ENCODE measurements at regions not wholly inside any gene's neighbourhood (a gene's known extent, or its start where the extent isn't known, plus 50 kb on each side); places are given as distances from the start of the nearest gene placed in this dataset.

- Histone ChIP-seq H3K36me3 (ENCODE audit: control insufficient read depth, insufficient read depth, low read length, severe bottlenecking) (no peaks in the 10 kb centered on the region), H3K9me3 (ENCODE audit: control insufficient read depth, low read length) (no peaks in the 10 kb centered on the region), H3K27me3 (replicated peaks; ENCODE audit: control insufficient read depth, insufficient read depth, low read length) (peaks cover 3% of the 10 kb centered on the region), H3K4me1 (ENCODE audit: control insufficient read depth, insufficient read depth, low read length) (no peaks in the 10 kb centered on the region), H3K4me3 (ENCODE audit: low read length) (no peak overlapping the region), H3K9ac (ENCODE audit: low read length) (no peak overlapping the region)
- no peak for DNase-seq (ENCODE audit: low read depth)
Observed at GRCh38 chrX:124239324-124239723, 93.1 kb upstream of the TEX13D start.

GRCh38 chrX:124239911-124240310 is 92.5 kb upstream of the TEX13D start:
- H3K36me3 ChIP-seq (ENCODE audit: control insufficient read depth, insufficient read depth, low read length, severe bottlenecking): no peaks in the 10 kb centered on the region
- no peak overlapping the region for H3K4me3 ChIP-seq (ENCODE audit: low read length)
- H3K9me3 ChIP-seq (ENCODE audit: control insufficient read depth, low read length): no peaks in the 10 kb centered on the region
- peaks cover 3% of the 10 kb centered on the region for H3K27me3 ChIP-seq (replicated peaks; ENCODE audit: control insufficient read depth, insufficient read depth, low read length)
- no peak overlapping the region for H3K9ac ChIP-seq (ENCODE audit: low read length)
- no peaks in the 10 kb centered on the region for H3K4me1 ChIP-seq (ENCODE audit: control insufficient read depth, insufficient read depth, low read length)
- DNase-seq (ENCODE audit: low read depth): no peak

- peaks cover 3% of the 10 kb centered on the region for H3K27me3 ChIP-seq (replicated peaks; ENCODE audit: control insufficient read depth, insufficient read depth, low read length)
- H3K4me1 ChIP-seq (ENCODE audit: control insufficient read depth, insufficient read depth, low read length): no peaks in the 10 kb centered on the region
- no peaks in the 10 kb centered on the region for H3K9me3 ChIP-seq (ENCODE audit: control insufficient read depth, low read length)
- no peak for DNase-seq (ENCODE audit: low read depth)
- H3K4me3 ChIP-seq (ENCODE audit: low read length): no peak overlapping the region
- no peak overlapping the region for H3K9ac ChIP-seq (ENCODE audit: low read length)
- no peaks in the 10 kb centered on the region for H3K36me3 ChIP-seq (ENCODE audit: control insufficient read depth, insufficient read depth, low read length, severe bottlenecking)
Observed at GRCh38 chrX:124240422-124240821, 92.0 kb upstream of the TEX13D start.

GRCh38 chrX:124242131-124242530 is 90.3 kb upstream of the TEX13D start:
- H3K9ac ChIP-seq (ENCODE audit: low read length): no peak overlapping the region
- DNase-seq (ENCODE audit: low read depth): no peak
- H3K27me3 ChIP-seq (replicated peaks; ENCODE audit: control insufficient read depth, insufficient read depth, low read length): peaks cover 3% of the 10 kb centered on the region
- no peaks in the 10 kb centered on the region for H3K9me3 ChIP-seq (ENCODE audit: control insufficient read depth, low read length)
- no peak overlapping the region for H3K4me3 ChIP-seq (ENCODE audit: low read length)
- no peaks in the 10 kb centered on the region for H3K36me3 ChIP-seq (ENCODE audit: control insufficient read depth, insufficient read depth, low read length, severe bottlenecking)
- no peaks in the 10 kb centered on the region for H3K4me1 ChIP-seq (ENCODE audit: control insufficient read depth, insufficient read depth, low read length)

GRCh38 chrX:124249345-124249744 is 83.1 kb upstream of the TEX13D start:
- no peak overlapping the region for H3K9ac ChIP-seq (ENCODE audit: low read length)
- H3K27me3 ChIP-seq (replicated peaks; ENCODE audit: control insufficient read depth, insufficient read depth, low read length): no peaks in the 10 kb centered on the region
- H3K4me1 ChIP-seq (ENCODE audit: control insufficient read depth, insufficient read depth, low read length): no peaks in the 10 kb centered on the region
- H3K9me3 ChIP-seq (ENCODE audit: control insufficient read depth, low read length): peaks cover 17% of the 10 kb centered on the region
- H3K4me3 ChIP-seq (ENCODE audit: low read length): no peak overlapping the region
- H3K36me3 ChIP-seq (ENCODE audit: control insufficient read depth, insufficient read depth, low read length, severe bottlenecking): no peaks in the 10 kb centered on the region
- no peak for DNase-seq (ENCODE audit: low read depth)

- peaks cover 5% of the 10 kb centered on the region for H3K4me1 ChIP-seq (ENCODE audit: control insufficient read depth, insufficient read depth, low read length)
- DNase-seq (ENCODE audit: low read depth): no peak
- H3K27me3 ChIP-seq (replicated peaks; ENCODE audit: control insufficient read depth, insufficient read depth, low read length): no peaks in the 10 kb centered on the region
- peaks cover 17% of the 10 kb centered on the region for H3K9me3 ChIP-seq (ENCODE audit: control insufficient read depth, low read length)
- H3K36me3 ChIP-seq (ENCODE audit: control insufficient read depth, insufficient read depth, low read length, severe bottlenecking): no peaks in the 10 kb centered on the region
- no peak overlapping the region for H3K4me3 ChIP-seq (ENCODE audit: low read length)
- no peak overlapping the region for H3K9ac ChIP-seq (ENCODE audit: low read length)
Observed at GRCh38 chrX:124250835-124251437, 81.5 kb upstream of the TEX13D start.

- H3K9ac ChIP-seq (ENCODE audit: low read length): no peak overlapping the region
- H3K4me3 ChIP-seq (ENCODE audit: low read length): no peak overlapping the region
- peaks cover 3% of the 10 kb centered on the region for H3K27me3 ChIP-seq (replicated peaks; ENCODE audit: control insufficient read depth, insufficient read depth, low read length)
- H3K9me3 ChIP-seq (ENCODE audit: control insufficient read depth, low read length): no peaks in the 10 kb centered on the region
- peaks cover 35% of the 10 kb centered on the region for H3K4me1 ChIP-seq (ENCODE audit: control insufficient read depth, insufficient read depth, low read length)
- no peaks in the 10 kb centered on the region for H3K36me3 ChIP-seq (ENCODE audit: control insufficient read depth, insufficient read depth, low read length, severe bottlenecking)
- DNase-seq (ENCODE audit: low read depth): no peak
Observed at GRCh38 chrX:124254611-124255010, 77.8 kb upstream of the TEX13D start.

GRCh38 chrX:124256216-124256615 is 76.2 kb upstream of the TEX13D start:
- no peaks in the 10 kb centered on the region for H3K36me3 ChIP-seq (ENCODE audit: control insufficient read depth, insufficient read depth, low read length, severe bottlenecking)
- peaks cover 3% of the 10 kb centered on the region for H3K27me3 ChIP-seq (replicated peaks; ENCODE audit: control insufficient read depth, insufficient read depth, low read length)
- H3K9ac ChIP-seq (ENCODE audit: low read length): no peak overlapping the region
- no peak overlapping the region for H3K4me3 ChIP-seq (ENCODE audit: low read length)
- H3K9me3 ChIP-seq (ENCODE audit: control insufficient read depth, low read length): no peaks in the 10 kb centered on the region
- H3K4me1 ChIP-seq (ENCODE audit: control insufficient read depth, insufficient read depth, low read length): peaks cover 35% of the 10 kb centered on the region
- DNase-seq (ENCODE audit: low read depth): peak; percentile 0

GRCh38 chrX:124256629-124257380 is 75.7 kb upstream of the TEX13D start:
- peaks cover 3% of the 10 kb centered on the region for H3K27me3 ChIP-seq (replicated peaks; ENCODE audit: control insufficient read depth, insufficient read depth, low read length)
- H3K36me3 ChIP-seq (ENCODE audit: control insufficient read depth, insufficient read depth, low read length, severe bottlenecking): no peaks in the 10 kb centered on the region
- no peak for DNase-seq (ENCODE audit: low read depth)
- no peak overlapping the region for H3K9ac ChIP-seq (ENCODE audit: low read length)
- H3K9me3 ChIP-seq (ENCODE audit: control insufficient read depth, low read length): no peaks in the 10 kb centered on the region
- no peak overlapping the region for H3K4me3 ChIP-seq (ENCODE audit: low read length)
- H3K4me1 ChIP-seq (ENCODE audit: control insufficient read depth, insufficient read depth, low read length): peaks cover 35% of the 10 kb centered on the region

GRCh38 chrX:124257924-124258702 is 74.3 kb upstream of the TEX13D start:
- no peaks in the 10 kb centered on the region for H3K9me3 ChIP-seq (ENCODE audit: control insufficient read depth, low read length)
- peaks cover 3% of the 10 kb centered on the region for H3K27me3 ChIP-seq (replicated peaks; ENCODE audit: control insufficient read depth, insufficient read depth, low read length)
- H3K9ac ChIP-seq (ENCODE audit: low read length): no peak overlapping the region
- peaks cover 35% of the 10 kb centered on the region for H3K4me1 ChIP-seq (ENCODE audit: control insufficient read depth, insufficient read depth, low read length)
- no peak for DNase-seq (ENCODE audit: low read depth)
- H3K4me3 ChIP-seq (ENCODE audit: low read length): no peak overlapping the region
- no peaks in the 10 kb centered on the region for H3K36me3 ChIP-seq (ENCODE audit: control insufficient read depth, insufficient read depth, low read length, severe bottlenecking)

- no peaks in the 10 kb centered on the region for H3K9me3 ChIP-seq (ENCODE audit: control insufficient read depth, low read length)
- peaks cover 31% of the 10 kb centered on the region for H3K4me1 ChIP-seq (ENCODE audit: control insufficient read depth, insufficient read depth, low read length)
- peaks cover 3% of the 10 kb centered on the region for H3K27me3 ChIP-seq (replicated peaks; ENCODE audit: control insufficient read depth, insufficient read depth, low read length)
- DNase-seq (ENCODE audit: low read depth): no peak
- H3K9ac ChIP-seq (ENCODE audit: low read length): no peak overlapping the region
- H3K4me3 ChIP-seq (ENCODE audit: low read length): no peak overlapping the region
- H3K36me3 ChIP-seq (ENCODE audit: control insufficient read depth, insufficient read depth, low read length, severe bottlenecking): no peaks in the 10 kb centered on the region
Observed at GRCh38 chrX:124260845-124261244, 71.6 kb upstream of the TEX13D start.

Data from adipocyte (in vitro differentiated cells).